ENCODE measurements at regions not wholly inside any gene's neighbourhood (a gene's known extent, or its start where the extent isn't known, plus 50 kb on each side); places are given as distances from the start of the nearest gene placed in this dataset.

GRCh38 chr1:147850737-147851136 is 51.9 kb upstream of the GJA8 start:
- TF ChIP-seq CTCF (conservative IDR thresholded peaks at IDR 0.05; ENCODE audit: low read length) (no peak), EZH2phosphoT487 (IDR thresholded peaks at IDR 0.05; ENCODE audit: borderline replicate concordance, low read depth, low read length) (no peak)

Measured in OCI-LY7 (cell line).